Fibroblast of skin of abdomen (primary cell): ENCODE measurements at regions not wholly inside any gene's neighbourhood (a gene's known extent, or its start where the extent isn't known, plus 50 kb on each side); places are given as distances from the start of the nearest gene placed in this dataset.
A peak's percentile ranks its signal among the peaks of the same experiment; 100 is the strongest.

ENCODE experiments used
- DNase-seq: peaks from one replicate; pipeline ENCODE4 v3.0.0-alpha.2; 2013

DNA sequence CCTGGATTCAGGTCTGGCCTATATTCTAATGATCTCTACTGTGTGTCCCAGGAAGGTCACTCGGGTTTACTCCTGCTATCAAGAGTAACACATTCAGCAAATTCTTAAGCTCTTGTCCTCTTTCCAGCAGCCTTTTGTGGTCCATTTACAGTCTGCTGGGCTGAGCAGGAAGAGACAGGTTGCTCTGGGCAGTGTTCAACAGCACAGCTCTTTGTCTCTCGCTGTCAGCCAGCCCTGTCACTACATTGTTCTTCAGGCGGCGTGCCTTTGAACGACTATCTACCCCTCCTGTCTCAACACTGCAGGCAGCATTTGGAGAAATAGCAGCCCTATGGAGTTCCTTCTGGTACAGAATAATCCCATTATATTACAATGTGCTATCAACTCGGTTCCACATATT, 192.2 kb upstream of the TBX20 start:
- no peak for DNase-seq

DNA sequence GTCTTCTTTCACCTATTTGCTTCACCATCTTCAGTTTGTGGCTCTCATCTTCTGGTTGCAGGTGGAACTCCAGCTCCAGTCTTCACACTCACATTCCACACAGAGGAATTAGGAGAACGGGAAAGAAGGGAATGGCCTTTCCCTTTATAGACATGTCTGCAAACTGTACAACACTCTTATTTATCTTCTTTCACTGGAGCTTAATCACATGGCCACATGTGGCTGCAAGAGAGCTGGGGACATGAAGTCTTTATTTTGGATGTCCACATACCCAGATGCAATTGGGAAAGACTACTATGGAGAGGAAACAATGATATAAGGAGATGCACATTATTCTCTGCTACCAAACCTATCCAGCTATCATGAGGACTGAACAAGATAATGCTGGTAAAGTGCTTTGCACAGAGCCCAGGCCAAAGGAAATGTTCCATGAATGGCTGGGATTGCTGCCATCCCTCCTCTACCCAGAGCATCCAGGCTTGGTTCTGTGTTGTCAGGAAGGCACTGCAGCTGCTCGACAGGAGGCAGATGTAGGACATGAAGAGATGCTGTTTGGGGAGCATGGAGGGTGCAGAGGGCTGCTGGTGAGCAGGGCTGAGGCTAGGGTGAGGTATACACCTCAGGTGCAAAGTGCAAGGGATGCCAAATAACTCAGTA, 183.8 kb upstream of the TBX20 start:
- DNase-seq = no peak

DNA sequence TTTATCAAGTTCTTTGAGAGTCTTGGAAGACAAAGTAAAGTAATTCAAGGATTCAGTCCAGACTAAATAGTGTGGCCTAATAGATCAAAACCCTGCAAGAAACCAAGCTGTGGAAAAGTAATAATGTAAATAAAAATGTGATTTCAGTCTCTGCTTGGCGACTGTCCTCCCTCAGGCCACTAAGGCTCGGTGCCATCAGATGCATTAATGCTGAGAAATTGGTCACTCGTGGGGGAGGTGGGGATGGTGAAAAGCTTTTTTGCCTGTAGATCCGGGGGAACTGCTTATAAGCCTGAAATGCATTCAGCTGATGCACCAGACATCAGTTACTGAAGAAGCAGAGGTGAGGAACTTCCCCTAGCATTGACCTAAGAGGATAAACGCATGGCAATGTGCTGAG, 182.6 kb upstream of the TBX20 start:
- no peak for DNase-seq

DNA sequence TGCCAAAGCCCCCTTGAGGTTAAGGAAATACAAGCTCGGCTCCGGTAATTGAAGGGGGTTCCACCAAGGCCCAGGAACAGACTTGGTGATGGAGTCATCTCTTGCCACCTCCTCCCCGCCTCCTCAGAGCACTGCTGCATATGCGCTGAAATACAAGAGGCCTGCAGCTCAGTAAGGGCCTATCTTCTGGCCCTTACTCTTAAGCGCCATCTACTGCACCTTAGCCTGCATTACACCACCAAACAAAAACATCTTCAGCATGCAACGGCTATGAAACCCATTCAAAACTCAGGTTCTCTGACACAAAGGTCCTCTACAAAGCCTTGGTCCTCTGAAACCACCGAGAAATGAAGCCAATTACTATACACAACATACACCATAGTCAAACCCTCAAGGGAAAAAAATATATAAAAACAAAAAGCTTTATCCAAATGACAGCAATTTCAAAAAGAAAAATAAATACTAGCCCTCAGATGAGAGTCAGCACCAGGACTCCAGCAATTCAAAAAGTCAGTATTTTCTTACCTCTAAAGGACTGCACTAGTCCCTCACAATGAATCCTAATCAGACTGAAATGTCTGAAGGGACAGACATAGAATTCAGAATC, 176.8 kb upstream of the TBX20 start:
- DNase-seq = no peak

DNA sequence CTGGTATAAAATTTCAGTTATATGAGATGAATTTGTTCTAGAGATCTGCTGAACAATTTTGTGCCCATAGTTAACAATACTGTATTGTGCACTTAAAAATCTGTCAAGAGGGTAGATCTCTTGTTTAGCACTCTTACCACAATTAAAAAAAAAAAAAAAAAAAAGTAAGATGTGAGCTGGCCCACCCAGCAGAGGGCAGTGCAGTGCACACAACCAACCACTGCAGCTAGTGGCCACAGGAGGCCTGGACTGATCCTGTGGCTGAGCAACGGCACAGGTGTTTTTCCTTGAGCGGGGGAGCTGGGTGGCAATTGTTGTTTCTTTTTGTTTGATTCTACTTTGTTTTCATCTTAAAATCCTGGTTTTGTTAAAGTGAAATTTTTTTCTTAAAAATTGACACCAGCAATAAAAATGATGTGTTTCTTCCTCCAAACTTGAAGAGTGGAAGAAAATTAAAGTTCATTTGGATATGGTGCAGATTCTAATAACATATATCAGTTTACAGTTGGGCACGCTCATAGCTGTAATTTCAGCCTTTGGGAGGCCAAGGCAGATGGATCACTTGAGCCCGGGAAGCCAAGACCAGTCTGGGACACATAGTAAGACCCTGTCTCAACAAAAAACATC, 171.1 kb upstream of the TBX20 start:
- DNase-seq = peak; percentile 29

DNA sequence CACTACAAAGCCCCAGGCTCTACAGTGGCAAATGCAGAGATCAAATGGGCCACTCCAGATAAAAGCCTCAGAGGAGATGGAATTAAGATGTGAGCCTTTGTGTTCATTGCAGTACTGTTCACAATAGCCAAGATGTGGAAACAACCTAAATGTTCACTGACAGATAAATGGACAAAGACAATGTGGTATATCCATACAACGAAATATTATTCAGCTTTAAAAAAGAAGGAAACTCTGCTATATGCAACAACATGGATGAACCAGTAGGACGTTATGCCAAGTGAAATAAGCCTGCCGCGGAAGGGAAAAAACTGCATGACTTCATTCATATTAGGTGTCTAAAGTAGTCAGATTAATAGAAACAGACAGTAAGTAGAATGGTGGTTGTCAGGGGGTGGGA, 170.5 kb upstream of the TBX20 start:
- DNase-seq = no peak

DNA sequence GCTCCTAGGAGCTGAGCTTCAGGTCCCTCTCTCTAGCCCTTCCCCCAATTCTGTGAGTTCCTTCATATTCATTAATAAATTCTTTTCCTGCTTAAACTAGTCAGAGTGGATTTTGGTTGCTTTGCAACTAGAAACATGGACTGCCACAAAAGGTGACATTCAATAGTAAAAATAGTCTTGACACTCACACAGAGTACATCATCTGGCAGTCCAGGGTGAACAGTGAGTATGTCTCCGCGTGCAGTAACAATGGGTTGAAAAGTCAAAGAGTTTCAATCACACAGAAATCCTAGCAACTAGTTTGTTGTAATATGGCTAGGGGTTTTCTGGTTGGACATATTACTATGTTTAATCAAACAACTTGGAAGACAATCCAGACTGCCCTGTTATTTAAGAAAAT, 168.8 kb upstream of the TBX20 start:
- no peak for DNase-seq

DNA sequence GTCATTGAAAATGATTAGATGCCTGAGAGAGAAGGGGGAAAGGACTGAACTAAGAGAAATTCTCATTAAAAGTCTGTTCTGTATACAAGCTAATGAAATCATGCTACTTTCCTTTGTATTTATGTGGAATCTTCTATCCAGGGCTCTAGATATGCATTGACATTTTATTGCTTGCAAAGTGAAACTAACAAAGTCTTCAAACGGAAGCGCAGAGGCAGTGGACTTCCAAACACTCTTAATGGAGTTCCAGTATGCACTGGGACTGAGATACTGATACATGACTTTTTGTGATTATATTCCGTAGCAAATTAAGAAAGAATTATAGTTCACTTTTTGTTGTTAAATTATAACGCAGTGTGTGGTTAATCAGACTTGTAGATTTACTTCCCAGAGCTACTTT, 166.8 kb upstream of the TBX20 start:
- DNase-seq = no peak

DNA sequence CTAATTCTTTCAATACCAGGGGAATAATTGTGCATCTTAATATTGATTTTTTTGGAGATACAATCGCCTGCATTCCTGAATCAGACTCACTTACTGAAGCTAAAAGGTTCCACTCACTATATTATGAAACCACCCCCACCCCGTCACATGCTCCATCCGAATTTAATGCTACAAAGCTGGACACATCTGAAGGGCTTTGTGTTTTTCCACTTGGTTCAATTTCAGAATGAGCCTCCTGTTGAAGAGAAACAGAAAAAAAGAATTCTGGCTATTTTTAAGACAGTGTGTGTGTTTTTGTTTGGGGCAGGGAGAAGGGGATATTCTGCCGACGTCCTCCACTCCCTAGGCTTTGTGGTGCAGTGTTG, 165.5 kb upstream of the TBX20 start:
- no peak for DNase-seq

DNA sequence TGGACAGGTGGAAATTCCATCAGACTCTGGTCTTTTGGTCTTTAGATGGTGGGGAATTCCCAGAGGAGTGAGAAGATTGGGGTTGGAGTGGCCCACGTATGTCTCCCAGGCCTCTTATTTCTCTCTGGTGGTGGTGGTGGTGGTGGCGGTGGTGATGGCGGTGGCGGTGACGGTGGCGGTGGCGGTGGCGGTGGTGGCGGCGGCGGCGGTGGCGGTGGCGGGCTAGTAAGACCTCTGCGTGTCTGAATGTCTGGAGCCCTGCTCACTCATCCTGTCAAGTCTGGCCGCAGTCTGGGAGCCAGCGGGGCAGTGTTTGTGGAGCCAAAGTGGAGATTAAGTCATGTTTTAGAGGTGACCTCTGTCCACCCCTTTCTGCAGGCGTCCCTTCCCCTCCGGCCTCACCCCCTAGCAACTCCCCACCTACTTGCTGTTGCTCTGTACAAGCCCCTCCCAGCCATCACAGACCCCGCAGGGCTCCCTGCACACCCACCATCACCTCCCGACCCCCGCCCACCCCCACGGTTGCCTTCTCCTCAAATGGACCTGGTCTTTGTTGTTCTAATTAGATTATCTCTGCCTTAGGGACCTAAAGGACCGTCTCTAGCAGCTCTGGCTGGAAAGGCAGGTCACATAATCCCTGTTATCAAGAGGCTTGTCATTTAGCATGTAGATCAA, 165.0 kb upstream of the TBX20 start:
- no peak for DNase-seq

DNA sequence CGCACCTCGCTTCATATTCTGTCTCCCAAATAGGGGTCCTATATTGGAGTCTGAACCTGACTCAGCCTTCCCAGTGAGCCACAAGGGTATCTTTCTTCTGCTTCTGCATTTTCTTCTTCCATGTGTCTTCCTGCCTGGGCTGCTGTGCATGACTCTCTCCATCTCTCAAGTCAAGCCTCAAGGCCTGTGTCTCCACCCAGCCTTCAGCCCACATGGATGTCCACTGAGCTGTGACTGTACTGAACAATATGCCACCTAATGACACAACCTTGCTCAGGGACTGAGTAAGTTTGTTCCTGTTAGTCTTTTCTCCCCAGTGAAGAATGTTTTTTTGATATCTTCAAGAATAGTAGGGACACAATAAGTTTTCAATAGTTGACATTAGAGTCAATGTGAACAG, 162.7 kb upstream of the TBX20 start:
- no peak for DNase-seq

DNA sequence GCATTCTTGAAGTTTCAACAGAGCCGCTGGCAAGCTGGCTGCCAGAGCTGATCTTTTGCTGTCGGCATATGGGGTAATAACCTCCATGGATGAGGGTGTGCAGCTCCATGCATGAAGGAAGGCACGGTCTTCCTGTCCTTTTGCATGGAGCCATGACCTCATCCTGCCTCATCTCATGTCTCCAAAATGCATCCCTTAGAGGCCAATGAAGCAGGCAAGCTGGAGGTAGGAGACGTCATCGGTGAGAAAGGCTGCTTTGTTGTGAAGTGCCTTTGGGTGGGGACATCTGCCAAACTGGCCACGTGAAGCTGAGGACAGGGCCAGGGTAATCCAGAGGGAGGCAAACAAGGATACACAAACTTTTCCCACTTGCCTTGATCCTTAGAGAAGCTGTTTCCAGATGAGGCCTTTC, 161.5 kb upstream of the TBX20 start:
- no peak for DNase-seq

DNA sequence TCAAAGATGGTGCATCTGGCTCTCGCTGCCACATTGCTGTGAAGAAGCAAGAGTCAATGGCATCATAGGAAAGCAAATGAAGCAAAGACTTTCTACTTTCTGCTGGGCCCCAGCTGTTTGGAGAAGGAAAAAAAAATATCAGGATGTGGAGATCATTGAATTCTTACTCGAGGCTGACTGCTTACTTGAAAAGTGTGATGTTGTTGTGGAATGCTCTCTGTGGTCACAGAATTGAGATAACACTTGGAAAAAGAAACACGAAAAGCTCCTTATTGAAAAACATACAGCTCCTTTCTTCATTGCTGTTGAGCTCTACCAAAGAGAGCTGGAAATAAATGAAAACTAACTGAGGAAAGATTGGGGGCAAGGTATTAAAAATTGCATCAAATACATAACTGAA, 157.4 kb upstream of the TBX20 start:
- DNase-seq = no peak

DNA sequence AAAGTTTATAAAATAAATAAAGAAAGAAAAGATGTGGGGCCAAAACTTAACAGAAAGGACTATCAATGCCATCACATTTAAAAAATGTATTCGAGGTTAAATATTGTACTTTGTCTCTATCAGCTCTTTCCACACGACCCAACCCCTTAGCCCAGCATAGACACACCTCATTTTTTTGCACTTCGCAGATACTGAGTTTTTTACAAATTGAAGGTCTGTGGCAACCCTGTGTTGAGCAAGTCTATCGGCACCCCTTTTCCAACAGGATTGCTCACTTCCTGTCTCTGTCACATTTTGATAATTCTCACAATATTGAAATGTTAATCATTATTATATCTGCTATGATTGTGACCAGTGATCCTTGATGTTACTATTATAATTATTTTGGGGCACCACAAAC, 151.6 kb upstream of the TBX20 start:
- no peak for DNase-seq

DNA sequence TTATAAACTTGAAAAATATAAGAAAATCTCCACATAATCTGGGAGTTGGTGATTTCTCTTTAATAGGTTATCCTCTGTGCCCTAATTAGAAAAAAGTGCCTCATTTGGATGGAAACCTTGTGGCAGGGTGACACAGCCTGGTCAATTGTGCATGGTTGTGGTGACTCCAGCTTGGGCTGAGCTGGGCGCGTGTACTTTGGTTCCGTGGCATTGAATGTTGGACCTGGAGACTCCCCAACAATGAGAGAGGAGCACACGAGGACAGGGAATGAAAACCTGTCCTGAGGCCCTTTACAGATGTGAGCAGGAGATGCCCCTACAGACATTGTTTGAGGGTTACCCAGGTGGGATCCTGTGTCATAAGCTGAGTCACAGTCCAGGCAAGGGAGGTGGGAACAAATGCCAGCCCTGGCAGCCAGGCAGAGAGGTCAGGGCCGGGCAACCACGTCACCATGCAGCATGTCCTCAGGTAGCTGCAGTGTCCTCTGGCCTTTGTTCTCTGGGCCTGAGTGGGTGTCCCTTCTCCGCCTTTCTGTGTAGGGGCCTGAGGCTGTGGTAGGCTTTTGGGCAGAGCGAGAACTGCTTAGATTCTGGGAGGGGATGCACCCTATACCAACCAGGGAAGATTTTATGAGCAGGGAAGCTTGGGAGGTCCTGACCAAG, 147.4 kb upstream of the TBX20 start:
- DNase-seq = no peak

DNA sequence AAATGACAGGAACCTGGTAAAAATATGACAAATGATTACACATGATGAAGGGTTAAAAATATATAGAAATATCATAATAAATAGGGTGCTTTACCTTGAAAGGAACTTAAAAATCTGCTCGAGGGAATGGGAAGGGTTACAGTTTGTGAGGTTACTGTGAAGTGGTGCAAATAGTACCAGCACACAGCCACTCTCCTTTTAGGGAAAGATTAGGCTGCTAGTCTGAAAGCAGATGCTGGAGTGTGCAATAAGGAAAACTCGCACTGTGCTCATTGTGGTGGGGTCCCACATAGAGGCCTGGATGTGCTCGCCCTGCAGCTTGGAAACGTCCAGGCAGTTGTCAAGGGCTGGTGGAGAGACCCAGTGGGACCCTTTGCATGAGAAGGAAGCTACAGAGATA, 145.9 kb upstream of the TBX20 start:
- no peak for DNase-seq

DNA sequence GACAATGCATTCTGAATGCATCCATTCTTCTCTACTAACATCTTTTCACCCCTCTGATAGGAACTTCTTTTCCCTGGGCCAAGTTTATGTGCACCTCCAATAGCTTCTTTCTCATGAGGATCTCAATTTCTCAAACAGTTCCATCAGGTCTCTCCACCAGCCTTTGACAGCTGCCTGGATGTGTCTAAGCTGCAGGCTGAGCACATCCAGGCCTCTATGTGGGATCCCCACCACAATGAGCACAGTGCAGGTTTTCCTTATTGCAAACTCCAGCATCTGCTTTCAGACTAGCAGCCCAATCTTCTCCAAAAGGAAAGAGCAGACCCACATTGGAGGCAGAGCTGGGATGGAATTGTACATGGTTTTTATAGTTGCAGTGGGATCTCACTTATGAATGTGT, 145.3 kb upstream of the TBX20 start:
- no peak for DNase-seq

DNA sequence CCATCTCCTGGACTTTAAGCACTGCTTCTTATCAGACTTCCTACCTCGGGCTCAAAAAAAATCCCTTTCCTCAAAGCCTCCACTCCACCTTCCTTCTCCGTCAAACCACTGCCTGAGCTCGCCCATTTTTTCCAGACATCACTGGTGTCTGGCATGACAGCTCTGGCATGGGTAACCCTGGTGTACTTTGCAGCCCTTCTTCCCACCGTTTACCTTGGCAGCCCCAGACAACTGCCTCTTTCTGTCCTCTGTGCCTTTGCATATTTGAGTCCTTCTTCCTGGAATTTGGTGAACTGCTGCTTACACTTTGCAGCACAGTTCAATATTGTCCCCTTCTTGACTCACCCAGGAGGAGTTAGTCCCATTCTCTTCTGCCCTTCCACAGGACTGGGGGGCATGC, 144.6 kb upstream of the TBX20 start:
- no peak for DNase-seq

DNA sequence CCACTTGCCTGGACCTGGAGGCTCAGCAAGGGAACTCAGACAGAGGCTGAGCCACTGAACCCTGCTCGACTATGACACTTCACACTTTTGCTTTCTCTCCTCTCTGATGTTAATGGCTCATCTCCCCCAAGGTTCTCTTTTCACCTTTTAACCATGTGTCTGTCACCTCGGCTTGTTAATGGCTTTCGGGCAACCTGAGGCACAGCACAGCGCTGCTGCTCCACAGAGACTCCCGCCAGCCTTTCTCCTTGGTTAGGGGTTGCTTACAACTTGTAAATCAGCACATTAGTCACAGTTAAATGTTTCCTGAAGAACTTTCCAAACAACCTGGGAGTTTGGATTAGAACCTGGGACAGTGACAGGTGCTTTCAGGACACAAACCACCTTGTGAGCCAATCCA, 136.2 kb upstream of the TBX20 start:
- no peak for DNase-seq

DNA sequence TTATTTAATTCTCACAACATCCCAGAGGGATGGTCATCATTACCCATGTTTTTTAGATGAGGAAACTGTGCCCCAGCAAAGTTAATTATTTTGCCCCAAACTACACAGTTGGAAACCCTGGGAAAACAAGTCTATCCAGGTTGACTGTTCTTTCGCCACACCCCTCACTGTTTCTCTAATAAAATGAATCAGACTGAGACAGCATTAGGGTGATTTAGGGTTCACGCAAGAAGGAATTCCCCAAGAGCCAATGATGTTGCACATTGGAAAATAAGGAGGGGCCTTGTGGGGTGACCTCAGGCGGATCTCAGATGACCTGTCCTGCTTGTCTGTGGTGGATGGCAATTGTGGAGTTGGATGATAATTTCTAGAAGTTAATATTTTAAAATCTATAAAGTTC, 135.7 kb upstream of the TBX20 start:
- no peak for DNase-seq

DNA sequence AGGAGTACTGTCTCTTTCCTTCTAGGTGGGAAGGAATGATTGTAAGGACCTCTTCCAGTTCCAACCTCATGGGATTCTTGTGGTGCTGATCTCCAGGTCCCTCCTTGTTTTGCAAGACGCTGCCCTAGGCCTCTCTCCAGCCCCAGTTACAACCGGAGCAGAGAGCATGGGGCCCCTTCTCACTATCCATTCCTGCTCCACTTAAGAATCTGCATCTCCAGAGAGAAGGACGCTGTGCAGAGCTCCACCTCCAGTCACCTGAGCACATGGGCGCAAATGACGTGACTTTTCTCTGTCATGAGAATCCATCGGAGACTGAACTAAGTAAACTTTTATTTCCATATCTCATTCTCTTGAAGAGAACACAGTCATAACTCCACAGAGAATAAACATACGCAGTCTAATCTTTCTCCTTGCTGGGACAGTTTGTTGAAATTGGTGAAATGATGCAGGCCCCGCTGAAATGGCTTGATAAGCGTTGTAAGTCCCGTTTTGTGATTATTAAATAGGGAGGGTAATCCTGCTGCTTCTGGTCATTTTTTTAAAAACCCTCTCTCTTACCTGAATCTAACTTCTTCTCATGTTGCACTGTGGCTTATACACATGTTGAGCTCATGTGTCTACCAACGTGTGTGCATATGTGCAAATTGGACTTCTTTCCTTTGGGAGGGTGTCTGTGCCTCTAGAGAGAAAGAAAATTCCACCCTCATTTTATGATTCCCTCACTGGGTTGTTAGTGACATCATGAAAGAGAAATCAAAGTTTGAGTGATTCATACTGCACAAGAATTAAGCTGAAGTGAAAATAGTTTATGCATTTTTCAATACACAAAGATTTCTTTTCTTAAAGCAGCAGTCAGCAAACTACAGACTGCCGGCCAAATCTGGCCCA, 133.2 kb upstream of the TBX20 start:
- no peak for DNase-seq

DNA sequence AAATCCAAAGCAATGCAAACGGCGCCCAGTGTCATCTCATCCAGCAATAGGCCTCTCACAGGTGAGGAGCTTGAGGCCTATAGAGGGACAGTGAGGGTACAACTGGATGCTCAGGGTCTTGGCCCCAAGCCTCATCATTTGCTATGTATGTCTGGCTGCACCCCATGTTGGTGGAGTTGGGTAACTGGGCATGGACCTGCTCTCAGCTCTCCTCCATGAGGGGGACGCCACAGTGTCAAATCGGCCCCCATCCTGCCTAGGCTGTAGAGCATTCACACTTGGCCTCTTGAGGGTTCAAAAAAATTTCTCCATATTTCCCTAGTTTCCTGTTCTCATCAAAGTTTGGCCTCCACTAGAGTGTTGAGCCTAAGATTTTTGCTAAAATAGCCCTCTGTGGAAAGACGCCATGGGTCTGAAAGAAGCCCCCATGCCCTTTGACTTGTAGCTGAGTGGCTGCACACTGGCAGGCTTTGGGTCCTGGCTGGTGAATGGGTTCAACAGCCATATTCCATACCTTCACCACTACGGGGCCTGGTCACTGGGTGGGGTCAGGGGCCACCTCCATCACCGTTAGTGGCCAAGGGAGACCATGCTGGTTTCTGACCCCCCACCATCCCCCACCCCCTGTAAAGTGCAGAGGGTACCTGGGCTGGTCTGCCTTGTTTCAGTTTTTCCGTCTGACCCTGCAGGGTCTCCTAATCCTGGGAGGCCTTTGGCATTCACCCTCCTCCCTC, 132.3 kb upstream of the TBX20 start:
- DNase-seq = no peak
